H1 (cell line): ENCODE measurements at regions not wholly inside any gene's neighbourhood (a gene's known extent, or its start where the extent isn't known, plus 50 kb on each side); places are given as distances from the start of the nearest gene placed in this dataset.

Experiments used
- CBX5 ChIP-seq: fragments of 300-800, 300-1000 bp; sonication (generic); IDR thresholded peaks from 2 replicates; pipeline ENCODE4 v1.7.1; 2016; ENCODE audit warnings: antibody characterized with exemption, low read length, low read depth
- CBX8 ChIP-seq: fragments of 300-800, 300-1000 bp; sonication (generic); IDR thresholded peaks from 2 replicates; pipeline ENCODE4 v1.7.1; 2016; ENCODE audit warnings: low read depth, low read length, borderline replicate concordance
- YY1 ChIP-seq: IDR thresholded peaks from 2 replicates; pipeline ENCODE4 v1.6.1; 2011; ENCODE audit warnings: low read depth, mild to moderate bottlenecking, low read length
- TF ChIP-seq, protein P1 (sequence below): fragments of 300-600 bp; sonication (generic); IDR thresholded peaks from 2 replicates; pipeline ENCODE4 v1.7.1; 2012; ENCODE audit warnings: low read length, moderate library complexity, mild to moderate bottlenecking, inconsistent platforms; ENCODE audit not compliant: insufficient replicate concordance

DNA sequence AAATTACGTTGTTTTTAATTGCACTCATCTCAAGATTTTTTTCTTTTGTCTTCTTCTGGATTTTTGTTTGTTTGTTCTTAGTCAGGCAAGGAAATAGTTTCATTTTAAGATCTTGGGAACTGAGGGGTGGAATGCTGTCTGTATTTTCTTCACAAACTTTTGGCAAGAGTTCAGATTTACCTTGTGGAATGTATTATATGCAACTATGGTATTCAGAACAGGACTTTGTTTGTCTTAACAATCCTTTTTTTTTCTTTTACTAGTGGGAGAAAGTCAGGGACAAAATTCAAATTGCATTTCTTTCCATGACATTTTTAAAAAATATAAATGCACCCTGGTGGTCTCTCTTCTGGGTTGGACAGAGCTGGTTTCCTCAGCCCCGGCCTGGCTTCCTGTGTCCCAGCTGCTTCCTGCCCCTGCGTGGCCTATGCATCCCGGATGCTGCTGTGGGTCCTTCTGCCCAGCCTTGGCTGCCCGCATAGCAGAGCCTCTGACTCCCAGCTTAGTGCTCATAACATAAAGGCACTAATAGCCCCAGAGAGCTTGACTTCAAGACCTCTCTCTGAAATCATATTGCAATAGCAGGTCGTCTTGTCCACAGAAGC lies 520.7 kb downstream of the QKI start (continued):
- TF ChIP-seq, protein P1, sequence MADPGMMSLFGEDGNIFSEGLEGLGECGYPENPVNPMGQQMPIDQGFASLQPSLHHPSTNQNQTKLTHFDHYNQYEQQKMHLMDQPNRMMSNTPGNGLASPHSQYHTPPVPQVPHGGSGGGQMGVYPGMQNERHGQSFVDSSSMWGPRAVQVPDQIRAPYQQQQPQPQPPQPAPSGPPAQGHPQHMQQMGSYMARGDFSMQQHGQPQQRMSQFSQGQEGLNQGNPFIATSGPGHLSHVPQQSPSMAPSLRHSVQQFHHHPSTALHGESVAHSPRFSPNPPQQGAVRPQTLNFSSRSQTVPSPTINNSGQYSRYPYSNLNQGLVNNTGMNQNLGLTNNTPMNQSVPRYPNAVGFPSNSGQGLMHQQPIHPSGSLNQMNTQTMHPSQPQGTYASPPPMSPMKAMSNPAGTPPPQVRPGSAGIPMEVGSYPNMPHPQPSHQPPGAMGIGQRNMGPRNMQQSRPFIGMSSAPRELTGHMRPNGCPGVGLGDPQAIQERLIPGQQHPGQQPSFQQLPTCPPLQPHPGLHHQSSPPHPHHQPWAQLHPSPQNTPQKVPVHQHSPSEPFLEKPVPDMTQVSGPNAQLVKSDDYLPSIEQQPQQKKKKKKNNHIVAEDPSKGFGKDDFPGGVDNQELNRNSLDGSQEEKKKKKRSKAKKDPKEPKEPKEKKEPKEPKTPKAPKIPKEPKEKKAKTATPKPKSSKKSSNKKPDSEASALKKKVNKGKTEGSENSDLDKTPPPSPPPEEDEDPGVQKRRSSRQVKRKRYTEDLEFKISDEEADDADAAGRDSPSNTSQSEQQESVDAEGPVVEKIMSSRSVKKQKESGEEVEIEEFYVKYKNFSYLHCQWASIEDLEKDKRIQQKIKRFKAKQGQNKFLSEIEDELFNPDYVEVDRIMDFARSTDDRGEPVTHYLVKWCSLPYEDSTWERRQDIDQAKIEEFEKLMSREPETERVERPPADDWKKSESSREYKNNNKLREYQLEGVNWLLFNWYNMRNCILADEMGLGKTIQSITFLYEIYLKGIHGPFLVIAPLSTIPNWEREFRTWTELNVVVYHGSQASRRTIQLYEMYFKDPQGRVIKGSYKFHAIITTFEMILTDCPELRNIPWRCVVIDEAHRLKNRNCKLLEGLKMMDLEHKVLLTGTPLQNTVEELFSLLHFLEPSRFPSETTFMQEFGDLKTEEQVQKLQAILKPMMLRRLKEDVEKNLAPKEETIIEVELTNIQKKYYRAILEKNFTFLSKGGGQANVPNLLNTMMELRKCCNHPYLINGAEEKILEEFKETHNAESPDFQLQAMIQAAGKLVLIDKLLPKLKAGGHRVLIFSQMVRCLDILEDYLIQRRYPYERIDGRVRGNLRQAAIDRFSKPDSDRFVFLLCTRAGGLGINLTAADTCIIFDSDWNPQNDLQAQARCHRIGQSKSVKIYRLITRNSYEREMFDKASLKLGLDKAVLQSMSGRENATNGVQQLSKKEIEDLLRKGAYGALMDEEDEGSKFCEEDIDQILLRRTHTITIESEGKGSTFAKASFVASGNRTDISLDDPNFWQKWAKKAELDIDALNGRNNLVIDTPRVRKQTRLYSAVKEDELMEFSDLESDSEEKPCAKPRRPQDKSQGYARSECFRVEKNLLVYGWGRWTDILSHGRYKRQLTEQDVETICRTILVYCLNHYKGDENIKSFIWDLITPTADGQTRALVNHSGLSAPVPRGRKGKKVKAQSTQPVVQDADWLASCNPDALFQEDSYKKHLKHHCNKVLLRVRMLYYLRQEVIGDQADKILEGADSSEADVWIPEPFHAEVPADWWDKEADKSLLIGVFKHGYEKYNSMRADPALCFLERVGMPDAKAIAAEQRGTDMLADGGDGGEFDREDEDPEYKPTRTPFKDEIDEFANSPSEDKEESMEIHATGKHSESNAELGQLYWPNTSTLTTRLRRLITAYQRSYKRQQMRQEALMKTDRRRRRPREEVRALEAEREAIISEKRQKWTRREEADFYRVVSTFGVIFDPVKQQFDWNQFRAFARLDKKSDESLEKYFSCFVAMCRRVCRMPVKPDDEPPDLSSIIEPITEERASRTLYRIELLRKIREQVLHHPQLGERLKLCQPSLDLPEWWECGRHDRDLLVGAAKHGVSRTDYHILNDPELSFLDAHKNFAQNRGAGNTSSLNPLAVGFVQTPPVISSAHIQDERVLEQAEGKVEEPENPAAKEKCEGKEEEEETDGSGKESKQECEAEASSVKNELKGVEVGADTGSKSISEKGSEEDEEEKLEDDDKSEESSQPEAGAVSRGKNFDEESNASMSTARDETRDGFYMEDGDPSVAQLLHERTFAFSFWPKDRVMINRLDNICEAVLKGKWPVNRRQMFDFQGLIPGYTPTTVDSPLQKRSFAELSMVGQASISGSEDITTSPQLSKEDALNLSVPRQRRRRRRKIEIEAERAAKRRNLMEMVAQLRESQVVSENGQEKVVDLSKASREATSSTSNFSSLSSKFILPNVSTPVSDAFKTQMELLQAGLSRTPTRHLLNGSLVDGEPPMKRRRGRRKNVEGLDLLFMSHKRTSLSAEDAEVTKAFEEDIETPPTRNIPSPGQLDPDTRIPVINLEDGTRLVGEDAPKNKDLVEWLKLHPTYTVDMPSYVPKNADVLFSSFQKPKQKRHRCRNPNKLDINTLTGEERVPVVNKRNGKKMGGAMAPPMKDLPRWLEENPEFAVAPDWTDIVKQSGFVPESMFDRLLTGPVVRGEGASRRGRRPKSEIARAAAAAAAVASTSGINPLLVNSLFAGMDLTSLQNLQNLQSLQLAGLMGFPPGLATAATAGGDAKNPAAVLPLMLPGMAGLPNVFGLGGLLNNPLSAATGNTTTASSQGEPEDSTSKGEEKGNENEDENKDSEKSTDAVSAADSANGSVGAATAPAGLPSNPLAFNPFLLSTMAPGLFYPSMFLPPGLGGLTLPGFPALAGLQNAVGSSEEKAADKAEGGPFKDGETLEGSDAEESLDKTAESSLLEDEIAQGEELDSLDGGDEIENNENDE, result no peak
- TF ChIP-seq CBX5 (no peak), CBX8 (no peak), YY1 (no peak)
